HG03558 (cell line): ENCODE measurements at regions not wholly inside any gene's neighbourhood (a gene's known extent, or its start where the extent isn't known, plus 50 kb on each side); places are given as distances from the start of the nearest gene placed in this dataset.
A peak's percentile ranks its signal among the peaks of the same experiment; 100 is the strongest.

Experiments
- ATAC-seq: cut with Tn5 transposase; IDR thresholded peaks from one replicate; pipeline ENCODE4 v1.9.1; 2021; ENCODE audit warnings: moderate number of reproducible peaks; ENCODE audit not compliant: unreplicated experiment; ENCODE audit errors: extremely low read depth

GRCh38 chr5:167804512-167805220, 486.8 kb upstream of the WWC1 start:
- ATAC-seq, result no peak

- no peak for ATAC-seq
These were observed 480.9 kb upstream of the WWC1 start for GRCh38 chr5:167810573-167810972.

GRCh38 chr5:167812871-167813270, 478.6 kb upstream of the WWC1 start:
- ATAC-seq, result no peak

GRCh38 chr5:167813389-167813788, 478.1 kb upstream of the WWC1 start:
- no peak for ATAC-seq

GRCh38 chr5:167814040-167814439, 477.4 kb upstream of the WWC1 start:
- ATAC-seq, result no peak

- ATAC-seq, result no peak
These were observed 476.6 kb upstream of the WWC1 start for GRCh38 chr5:167814828-167815227.

GRCh38 chr5:167816354-167816753, 475.1 kb upstream of the WWC1 start:
- ATAC-seq, result no peak

- ATAC-seq, result no peak
These were observed 474.6 kb upstream of the WWC1 start for GRCh38 chr5:167816864-167817263.

- ATAC-seq, result peak; percentile 92
These were observed 472.0 kb upstream of the WWC1 start for GRCh38 chr5:167819406-167819805.

- no peak for ATAC-seq
These were observed 471.1 kb upstream of the WWC1 start for GRCh38 chr5:167820101-167820990.

- no peak for ATAC-seq
These were observed 470.3 kb upstream of the WWC1 start for GRCh38 chr5:167821151-167821550.

- ATAC-seq, result no peak
These were observed 469.8 kb upstream of the WWC1 start for GRCh38 chr5:167821669-167822068.

- ATAC-seq, result no peak
These were observed 469.2 kb upstream of the WWC1 start for GRCh38 chr5:167822241-167822640.

- no peak for ATAC-seq
These were observed 468.0 kb upstream of the WWC1 start for GRCh38 chr5:167823405-167823804.

GRCh38 chr5:167827766-167828165, 463.7 kb upstream of the WWC1 start:
- ATAC-seq, result no peak

GRCh38 chr5:167831754-167832504, 459.5 kb upstream of the WWC1 start:
- ATAC-seq, result no peak

- no peak for ATAC-seq
These were observed 458.8 kb upstream of the WWC1 start for GRCh38 chr5:167832609-167833008.

GRCh38 chr5:167833456-167833855, 458.0 kb upstream of the WWC1 start:
- ATAC-seq, result no peak

GRCh38 chr5:167835146-167835545, 456.3 kb upstream of the WWC1 start:
- no peak for ATAC-seq

GRCh38 chr5:167837127-167837526, 454.3 kb upstream of the WWC1 start:
- ATAC-seq, result no peak

- ATAC-seq, result no peak
These were observed 452.4 kb upstream of the WWC1 start for GRCh38 chr5:167839065-167839464.
